Activated naive CD8-positive, alpha-beta T cell treated with anti-CD3 and anti-CD28 coated beads for 36 hours (primary cell): ENCODE measurements at regions not wholly inside any gene's neighbourhood (a gene's known extent, or its start where the extent isn't known, plus 50 kb on each side); places are given as distances from the start of the nearest gene placed in this dataset.

Source experiments
- DNase-seq: peaks from one replicate; pipeline ENCODE4 v3.0.0; 2021
- H3K27ac Mint-ChIP-seq: one replicate; pipeline ENCODE4 v1.8.0; 2022; ENCODE audit warnings: mild to moderate bottlenecking, moderate library complexity, mixed read lengths
- H3K27me3 Mint-ChIP-seq: one replicate; pipeline ENCODE4 v1.8.0; 2022; ENCODE audit warnings: mild to moderate bottlenecking, mixed read lengths
- H3K36me3 Mint-ChIP-seq: one replicate; pipeline ENCODE4 v1.8.0; 2021; ENCODE audit warnings: mild to moderate bottlenecking, mixed read lengths
- H3K4me1 Mint-ChIP-seq: one replicate; pipeline ENCODE4 v1.8.0; 2021; ENCODE audit warnings: mixed read lengths
- H3K4me3 Mint-ChIP-seq: one replicate; pipeline ENCODE4 v1.8.0; 2022; ENCODE audit warnings: mild to moderate bottlenecking, moderate library complexity, mixed read lengths
- H3K9me3 Mint-ChIP-seq: one replicate; pipeline ENCODE4 v1.8.0; 2022; ENCODE audit warnings: mixed read lengths

GRCh38 chr2:17262854-17263569 is 255.2 kb downstream of the RAD51AP2 start:
- Mint-ChIP-seq H3K36me3 (no peaks in the 10 kb centered on the region), H3K4me3 (no peak overlapping the region), H3K9me3 (no peaks in the 10 kb centered on the region), H3K27me3 (no peaks in the 10 kb centered on the region), H3K27ac (no peak overlapping the region), H3K4me1 (no peaks in the 10 kb centered on the region)
- DNase-seq: no peak

DNA sequence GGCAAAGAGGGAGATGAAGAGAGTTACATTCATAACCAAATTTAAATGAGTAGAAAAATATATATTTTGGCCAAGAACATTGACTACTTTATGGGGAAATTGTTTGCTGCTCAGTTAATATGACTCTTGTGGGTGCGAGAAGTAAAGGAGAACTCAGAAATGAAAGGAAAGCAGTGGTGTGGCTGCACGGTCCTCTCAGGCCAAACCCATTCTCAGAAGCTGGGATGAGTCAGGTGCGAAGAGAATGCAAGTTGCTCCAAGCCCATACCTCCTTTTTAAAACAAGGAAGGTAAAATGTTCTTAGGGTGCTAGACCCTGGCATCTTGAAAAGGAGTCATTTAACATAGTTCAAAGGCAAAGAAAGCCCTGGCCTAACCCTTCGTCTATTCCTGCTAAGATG is 258.6 kb downstream of the RAD51AP2 start:
- Mint-ChIP-seq H3K27me3 (no peaks in the 10 kb centered on the region), H3K27ac (no peak overlapping the region), H3K9me3 (no peaks in the 10 kb centered on the region), H3K36me3 (no peaks in the 10 kb centered on the region), H3K4me1 (no peaks in the 10 kb centered on the region), H3K4me3 (no peak overlapping the region)
- DNase-seq: no peak

- DNase-seq: no peak
Observed at GRCh38 chr2:17258861-17259260, 259.4 kb downstream of the RAD51AP2 start.

DNA sequence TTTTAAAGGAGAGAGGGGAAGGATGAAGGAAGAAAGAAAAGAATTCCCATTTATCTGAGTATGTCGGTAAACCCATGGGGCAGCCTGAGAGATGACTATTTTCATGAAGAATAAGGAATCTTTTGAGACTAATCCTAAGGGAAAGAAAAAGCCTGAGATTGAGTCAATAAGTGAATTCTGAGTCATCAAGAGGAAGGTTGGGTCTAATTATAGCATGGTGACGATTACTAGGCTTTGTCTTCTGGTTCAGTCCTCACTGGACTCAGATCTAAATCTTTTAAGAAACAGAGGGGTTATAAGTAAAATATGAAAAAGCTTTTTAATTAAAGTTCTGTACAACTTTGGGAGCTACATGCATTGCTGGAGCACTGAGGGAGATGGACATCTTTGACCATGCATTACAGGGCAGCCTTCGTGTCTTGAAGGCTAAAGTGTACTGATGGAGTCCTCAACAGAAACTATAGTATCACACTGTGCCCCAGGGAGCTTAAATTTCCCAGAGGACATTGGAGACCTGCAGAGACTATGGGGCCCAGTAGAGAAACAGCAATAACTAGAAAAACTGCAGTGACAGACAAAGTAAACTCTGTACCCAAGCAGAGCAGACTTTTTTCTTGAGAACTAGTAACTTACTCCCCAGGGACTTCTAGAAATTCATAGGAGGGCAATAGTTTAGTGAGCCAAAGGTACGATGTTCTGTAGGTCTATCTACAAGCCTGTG is 260.9 kb downstream of the RAD51AP2 start:
- H3K4me3 Mint-ChIP-seq: no peak overlapping the region
- no peaks in the 10 kb centered on the region for H3K9me3 Mint-ChIP-seq
- no peak for DNase-seq
- no peaks in the 10 kb centered on the region for H3K4me1 Mint-ChIP-seq
- H3K27ac Mint-ChIP-seq: no peak overlapping the region
- H3K36me3 Mint-ChIP-seq: no peaks in the 10 kb centered on the region
- no peaks in the 10 kb centered on the region for H3K27me3 Mint-ChIP-seq

More at GRCh38 chr2:17258861-17259260, 259.4 kb downstream of the RAD51AP2 start:
- Mint-ChIP-seq H3K27ac (no peak overlapping the region), H3K4me3 (no peak overlapping the region), H3K36me3 (no peaks in the 10 kb centered on the region), H3K9me3 (no peaks in the 10 kb centered on the region), H3K4me1 (no peaks in the 10 kb centered on the region), H3K27me3 (no peaks in the 10 kb centered on the region)

- Mint-ChIP-seq H3K4me3 (no peak overlapping the region), H3K9me3 (no peaks in the 10 kb centered on the region), H3K36me3 (no peaks in the 10 kb centered on the region), H3K27ac (no peak overlapping the region), H3K27me3 (no peaks in the 10 kb centered on the region), H3K4me1 (no peaks in the 10 kb centered on the region)
- no peak for DNase-seq
Observed at GRCh38 chr2:17255071-17255470, 263.2 kb downstream of the RAD51AP2 start.

DNA sequence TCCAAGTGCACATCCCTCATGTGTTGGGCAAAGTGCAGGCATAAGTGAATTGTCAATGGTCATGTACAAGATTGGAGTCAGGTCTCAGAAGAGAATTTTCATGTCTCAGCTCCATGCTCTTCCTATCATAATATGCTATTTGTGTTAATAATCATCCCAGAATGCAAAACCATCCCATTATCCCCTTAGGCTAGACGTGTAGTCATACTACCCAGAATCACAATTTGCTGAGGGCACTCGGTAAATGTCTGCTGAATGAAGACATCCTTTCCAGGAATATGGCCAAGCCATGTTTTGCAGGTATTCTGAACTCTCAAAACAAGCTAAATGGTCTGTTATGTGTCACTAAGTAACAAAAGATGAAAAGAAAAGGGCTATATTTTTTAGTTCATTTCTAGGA is 263.8 kb downstream of the RAD51AP2 start:
- H3K4me1 Mint-ChIP-seq: no peaks in the 10 kb centered on the region
- no peak overlapping the region for H3K27ac Mint-ChIP-seq
- no peak for DNase-seq
- no peak overlapping the region for H3K4me3 Mint-ChIP-seq
- no peaks in the 10 kb centered on the region for H3K36me3 Mint-ChIP-seq
- H3K27me3 Mint-ChIP-seq: no peaks in the 10 kb centered on the region
- no peaks in the 10 kb centered on the region for H3K9me3 Mint-ChIP-seq

- H3K27ac Mint-ChIP-seq: no peak overlapping the region
- no peaks in the 10 kb centered on the region for H3K4me1 Mint-ChIP-seq
- H3K36me3 Mint-ChIP-seq: no peaks in the 10 kb centered on the region
- no peaks in the 10 kb centered on the region for H3K27me3 Mint-ChIP-seq
- no peaks in the 10 kb centered on the region for H3K9me3 Mint-ChIP-seq
- no peak overlapping the region for H3K4me3 Mint-ChIP-seq
- DNase-seq: no peak
Observed at GRCh38 chr2:17252258-17252657, 266.0 kb downstream of the RAD51AP2 start.

GRCh38 chr2:17251171-17251570 is 267.1 kb downstream of the RAD51AP2 start:
- DNase-seq: no peak
- Mint-ChIP-seq H3K9me3 (no peaks in the 10 kb centered on the region), H3K4me1 (no peaks in the 10 kb centered on the region), H3K27ac (no peak overlapping the region), H3K36me3 (no peaks in the 10 kb centered on the region), H3K4me3 (no peak overlapping the region), H3K27me3 (no peaks in the 10 kb centered on the region)

- no peak for DNase-seq
- no peak overlapping the region for H3K27ac Mint-ChIP-seq
- H3K9me3 Mint-ChIP-seq: no peaks in the 10 kb centered on the region
- H3K27me3 Mint-ChIP-seq: no peaks in the 10 kb centered on the region
- no peaks in the 10 kb centered on the region for H3K4me1 Mint-ChIP-seq
- no peak overlapping the region for H3K4me3 Mint-ChIP-seq
- H3K36me3 Mint-ChIP-seq: no peaks in the 10 kb centered on the region
Observed at GRCh38 chr2:17249249-17249648, 269.0 kb downstream of the RAD51AP2 start.

DNA sequence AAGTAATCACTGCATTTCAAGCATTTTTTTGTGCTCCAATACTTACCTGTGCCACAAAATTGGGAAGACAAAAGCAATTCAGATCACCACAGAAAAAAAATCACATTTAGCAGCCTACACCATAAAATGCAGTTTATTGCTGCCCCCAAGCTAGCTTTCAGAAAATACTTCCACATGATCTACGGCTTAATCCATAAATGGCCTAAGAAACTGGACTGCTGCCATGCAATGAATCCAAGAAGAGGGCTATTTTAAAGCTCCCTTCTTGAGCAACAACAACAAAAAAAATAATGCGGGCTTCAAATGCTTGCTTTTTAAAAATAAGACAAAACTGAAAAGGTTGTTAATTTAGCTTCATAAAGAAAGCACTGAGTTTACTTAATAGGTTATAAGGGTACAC is 272.3 kb downstream of the RAD51AP2 start:
- Mint-ChIP-seq H3K27ac (no peak overlapping the region), H3K9me3 (no peaks in the 10 kb centered on the region), H3K4me1 (no peaks in the 10 kb centered on the region), H3K27me3 (no peaks in the 10 kb centered on the region), H3K4me3 (no peak overlapping the region), H3K36me3 (no peaks in the 10 kb centered on the region)
- no peak for DNase-seq

GRCh38 chr2:17242813-17243485 is 275.3 kb downstream of the RAD51AP2 start:
- Mint-ChIP-seq H3K27ac (no peak overlapping the region), H3K27me3 (no peaks in the 10 kb centered on the region), H3K4me1 (no peaks in the 10 kb centered on the region), H3K36me3 (no peaks in the 10 kb centered on the region), H3K4me3 (no peak overlapping the region), H3K9me3 (no peaks in the 10 kb centered on the region)
- DNase-seq: no peak

DNA sequence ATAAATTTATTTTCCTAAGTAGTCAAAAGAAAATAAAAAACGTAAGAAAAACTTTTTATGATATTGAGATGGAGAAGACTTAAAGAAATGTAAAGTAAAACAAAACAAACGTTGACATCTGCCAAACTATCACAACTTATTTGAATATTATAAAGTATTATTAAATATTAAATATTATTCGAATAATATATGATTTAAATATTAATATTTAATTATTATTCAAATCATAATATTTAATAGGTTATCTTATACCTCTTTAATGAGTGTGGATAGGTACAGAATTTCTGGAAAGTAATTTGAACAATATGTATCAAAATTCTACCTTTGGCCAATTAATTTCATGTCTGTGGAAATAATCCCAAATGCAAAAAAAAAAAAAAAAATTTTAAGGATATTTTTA is 278.7 kb downstream of the RAD51AP2 start:
- H3K27me3 Mint-ChIP-seq: no peaks in the 10 kb centered on the region
- no peaks in the 10 kb centered on the region for H3K36me3 Mint-ChIP-seq
- no peak overlapping the region for H3K4me3 Mint-ChIP-seq
- H3K9me3 Mint-ChIP-seq: no peaks in the 10 kb centered on the region
- H3K4me1 Mint-ChIP-seq: no peaks in the 10 kb centered on the region
- H3K27ac Mint-ChIP-seq: no peak overlapping the region
- DNase-seq: no peak

DNA sequence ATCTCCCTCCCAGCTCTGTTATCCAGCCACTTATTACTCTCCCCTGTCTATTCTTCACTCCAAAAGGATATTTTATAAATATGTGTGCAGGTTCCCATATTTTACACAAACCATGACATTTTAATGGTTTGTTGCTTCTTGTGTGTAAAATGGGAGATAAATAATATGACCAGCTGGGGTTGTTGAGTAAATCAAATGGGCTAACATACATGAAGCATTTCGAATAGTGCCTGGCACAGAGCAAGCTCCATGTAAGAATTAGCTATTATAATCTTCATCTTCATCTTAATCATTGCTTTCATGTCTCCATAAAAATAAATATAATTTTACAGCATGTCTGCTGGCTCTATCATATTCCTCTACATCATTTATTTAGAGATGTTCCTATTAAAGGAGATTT is 283.1 kb downstream of the RAD51AP2 start:
- Mint-ChIP-seq H3K27ac (no peak overlapping the region), H3K4me3 (no peak overlapping the region), H3K36me3 (no peaks in the 10 kb centered on the region), H3K4me1 (no peaks in the 10 kb centered on the region), H3K27me3 (no peaks in the 10 kb centered on the region), H3K9me3 (no peaks in the 10 kb centered on the region)
- DNase-seq: no peak

DNA sequence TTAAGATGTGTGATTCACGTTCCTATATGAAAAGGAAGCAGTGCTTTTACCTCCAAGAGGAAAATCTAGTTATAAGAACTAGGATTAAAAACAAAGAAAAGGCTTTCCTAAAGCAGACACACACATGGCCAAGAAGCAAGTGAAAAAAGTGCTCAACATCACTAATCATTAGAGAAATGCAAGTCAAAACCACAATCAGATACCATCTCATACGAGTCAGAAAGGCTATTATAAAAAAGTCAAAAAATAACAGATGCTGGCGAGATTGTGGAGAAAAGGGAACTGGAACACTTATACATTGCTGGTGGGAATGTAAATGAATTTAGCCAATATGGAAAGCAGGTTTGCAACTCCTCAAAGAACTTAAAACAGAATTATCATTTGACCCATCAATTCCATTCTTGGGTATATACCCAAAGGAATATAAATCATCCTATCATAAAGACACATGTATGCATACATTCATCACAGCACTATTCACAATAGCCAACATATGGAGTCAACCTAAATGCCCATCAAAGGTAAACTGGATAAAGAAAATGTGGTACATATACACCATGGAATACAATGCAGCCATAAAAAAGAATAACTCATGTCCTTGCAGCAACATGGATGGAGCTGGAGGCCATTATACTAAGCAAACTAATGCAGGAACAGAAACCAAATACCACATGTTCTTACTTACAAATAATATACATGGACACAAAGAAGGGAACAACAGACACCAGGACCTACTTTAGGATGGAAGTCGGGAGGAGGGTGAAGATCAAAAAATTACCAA is 285.3 kb downstream of the RAD51AP2 start:
- DNase-seq: no peak
- no peak overlapping the region for H3K4me3 Mint-ChIP-seq
- H3K27me3 Mint-ChIP-seq: no peaks in the 10 kb centered on the region
- H3K9me3 Mint-ChIP-seq: peaks cover under 1% of the 10 kb centered on the region
- H3K4me1 Mint-ChIP-seq: no peaks in the 10 kb centered on the region
- H3K36me3 Mint-ChIP-seq: no peaks in the 10 kb centered on the region
- H3K27ac Mint-ChIP-seq: no peak overlapping the region

GRCh38 chr2:17231394-17231965 is 286.8 kb downstream of the RAD51AP2 start:
- no peak overlapping the region for H3K4me3 Mint-ChIP-seq
- no peak for DNase-seq
- H3K27me3 Mint-ChIP-seq: no peaks in the 10 kb centered on the region
- no peak overlapping the region for H3K27ac Mint-ChIP-seq
- H3K9me3 Mint-ChIP-seq: peaks cover 3% of the 10 kb centered on the region
- no peaks in the 10 kb centered on the region for H3K36me3 Mint-ChIP-seq
- H3K4me1 Mint-ChIP-seq: no peaks in the 10 kb centered on the region
